HL-60 (cell line): ENCODE measurements at regions not wholly inside any gene's neighbourhood (a gene's known extent, or its start where the extent isn't known, plus 50 kb on each side); places are given as distances from the start of the nearest gene placed in this dataset.

ENCODE experiments used
- DNase-seq, 2 experiments: peaks; one replicate each; pipeline ENCODE4 v3.0.0-alpha.2; 2010 to 2020; ENCODE audit warnings: low read depth in 1 of 2, low spot score in 1 of 2
- H3K27ac ChIP-seq: fragments of 250-450 bp; sonication (Bioruptor Pico); replicated peaks from 2 replicates; pipeline ENCODE4 v1.5.1; 2020; ENCODE audit warnings: mild to moderate bottlenecking, moderate library complexity
- H3K27me3 ChIP-seq: fragments of 250-450 bp; sonication (Bioruptor Pico); 2 replicates; pipeline ENCODE4 v1.5.1; 2021; ENCODE audit warnings: mild to moderate bottlenecking, moderate library complexity; ENCODE audit not compliant: insufficient read depth, poor library complexity, severe bottlenecking
- H3K4me3 ChIP-seq: replicated peaks from 2 replicates; pipeline ENCODE4 v1.5.1; 2011; ENCODE audit warnings: mild to moderate bottlenecking, control low read depth, low read length; ENCODE audit not compliant: insufficient read depth
- GABPA ChIP-seq: IDR thresholded peaks from 2 replicates; pipeline ENCODE4 v1.6.1; 2012; ENCODE audit warnings: low read depth
- POLR2AphosphoS5 ChIP-seq: IDR thresholded peaks from 2 replicates; pipeline ENCODE4 v1.6.1; 2012; ENCODE audit warnings: low read depth
- SPI1 ChIP-seq: IDR thresholded peaks from 2 replicates; pipeline ENCODE4 v1.6.1; 2012; ENCODE audit warnings: low read depth, mild to moderate bottlenecking, borderline replicate concordance
- TF ChIP-seq, protein P1 (sequence below): IDR thresholded peaks from 2 replicates; pipeline ENCODE4 v1.6.1; 2012; ENCODE audit warnings: low read depth; ENCODE audit not compliant: insufficient replicate concordance
- TF ChIP-seq, protein P2 (sequence below): IDR thresholded peaks from one replicate; pipeline ENCODE4 v1.5.1; 2011; ENCODE audit warnings: low read length, control low read depth, inconsistent platforms; ENCODE audit not compliant: insufficient read depth

DNA sequence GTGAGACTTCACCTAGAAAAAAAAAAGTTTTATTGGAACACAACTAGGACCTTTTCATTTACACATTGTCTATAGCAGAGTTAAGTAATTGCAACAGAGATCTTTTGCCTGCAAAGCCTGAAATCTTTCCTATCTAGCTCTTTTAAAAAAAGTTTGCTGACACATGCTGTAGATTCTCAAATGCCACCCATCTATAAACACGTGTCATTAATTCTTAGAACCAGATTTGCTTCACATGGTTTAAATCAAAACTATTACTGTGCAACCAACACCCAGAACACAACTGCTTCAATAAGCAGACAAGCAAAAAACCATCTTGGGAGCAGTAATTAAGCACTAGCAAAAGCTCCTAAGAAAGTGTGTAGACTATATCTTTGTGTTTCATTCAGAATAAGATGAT, 55.0 kb downstream of the OXSM start:
- Histone ChIP-seq H3K27me3 (no peaks in the 10 kb centered on the region), H3K4me3 (no peak overlapping the region), H3K27ac (no peak overlapping the region)
- no peak for DNase-seq
- TF ChIP-seq, protein P1, sequence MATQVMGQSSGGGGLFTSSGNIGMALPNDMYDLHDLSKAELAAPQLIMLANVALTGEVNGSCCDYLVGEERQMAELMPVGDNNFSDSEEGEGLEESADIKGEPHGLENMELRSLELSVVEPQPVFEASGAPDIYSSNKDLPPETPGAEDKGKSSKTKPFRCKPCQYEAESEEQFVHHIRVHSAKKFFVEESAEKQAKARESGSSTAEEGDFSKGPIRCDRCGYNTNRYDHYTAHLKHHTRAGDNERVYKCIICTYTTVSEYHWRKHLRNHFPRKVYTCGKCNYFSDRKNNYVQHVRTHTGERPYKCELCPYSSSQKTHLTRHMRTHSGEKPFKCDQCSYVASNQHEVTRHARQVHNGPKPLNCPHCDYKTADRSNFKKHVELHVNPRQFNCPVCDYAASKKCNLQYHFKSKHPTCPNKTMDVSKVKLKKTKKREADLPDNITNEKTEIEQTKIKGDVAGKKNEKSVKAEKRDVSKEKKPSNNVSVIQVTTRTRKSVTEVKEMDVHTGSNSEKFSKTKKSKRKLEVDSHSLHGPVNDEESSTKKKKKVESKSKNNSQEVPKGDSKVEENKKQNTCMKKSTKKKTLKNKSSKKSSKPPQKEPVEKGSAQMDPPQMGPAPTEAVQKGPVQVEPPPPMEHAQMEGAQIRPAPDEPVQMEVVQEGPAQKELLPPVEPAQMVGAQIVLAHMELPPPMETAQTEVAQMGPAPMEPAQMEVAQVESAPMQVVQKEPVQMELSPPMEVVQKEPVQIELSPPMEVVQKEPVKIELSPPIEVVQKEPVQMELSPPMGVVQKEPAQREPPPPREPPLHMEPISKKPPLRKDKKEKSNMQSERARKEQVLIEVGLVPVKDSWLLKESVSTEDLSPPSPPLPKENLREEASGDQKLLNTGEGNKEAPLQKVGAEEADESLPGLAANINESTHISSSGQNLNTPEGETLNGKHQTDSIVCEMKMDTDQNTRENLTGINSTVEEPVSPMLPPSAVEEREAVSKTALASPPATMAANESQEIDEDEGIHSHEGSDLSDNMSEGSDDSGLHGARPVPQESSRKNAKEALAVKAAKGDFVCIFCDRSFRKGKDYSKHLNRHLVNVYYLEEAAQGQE, result no peak
- TF ChIP-seq, protein P2, sequence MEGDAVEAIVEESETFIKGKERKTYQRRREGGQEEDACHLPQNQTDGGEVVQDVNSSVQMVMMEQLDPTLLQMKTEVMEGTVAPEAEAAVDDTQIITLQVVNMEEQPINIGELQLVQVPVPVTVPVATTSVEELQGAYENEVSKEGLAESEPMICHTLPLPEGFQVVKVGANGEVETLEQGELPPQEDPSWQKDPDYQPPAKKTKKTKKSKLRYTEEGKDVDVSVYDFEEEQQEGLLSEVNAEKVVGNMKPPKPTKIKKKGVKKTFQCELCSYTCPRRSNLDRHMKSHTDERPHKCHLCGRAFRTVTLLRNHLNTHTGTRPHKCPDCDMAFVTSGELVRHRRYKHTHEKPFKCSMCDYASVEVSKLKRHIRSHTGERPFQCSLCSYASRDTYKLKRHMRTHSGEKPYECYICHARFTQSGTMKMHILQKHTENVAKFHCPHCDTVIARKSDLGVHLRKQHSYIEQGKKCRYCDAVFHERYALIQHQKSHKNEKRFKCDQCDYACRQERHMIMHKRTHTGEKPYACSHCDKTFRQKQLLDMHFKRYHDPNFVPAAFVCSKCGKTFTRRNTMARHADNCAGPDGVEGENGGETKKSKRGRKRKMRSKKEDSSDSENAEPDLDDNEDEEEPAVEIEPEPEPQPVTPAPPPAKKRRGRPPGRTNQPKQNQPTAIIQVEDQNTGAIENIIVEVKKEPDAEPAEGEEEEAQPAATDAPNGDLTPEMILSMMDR, result no peak

DNA sequence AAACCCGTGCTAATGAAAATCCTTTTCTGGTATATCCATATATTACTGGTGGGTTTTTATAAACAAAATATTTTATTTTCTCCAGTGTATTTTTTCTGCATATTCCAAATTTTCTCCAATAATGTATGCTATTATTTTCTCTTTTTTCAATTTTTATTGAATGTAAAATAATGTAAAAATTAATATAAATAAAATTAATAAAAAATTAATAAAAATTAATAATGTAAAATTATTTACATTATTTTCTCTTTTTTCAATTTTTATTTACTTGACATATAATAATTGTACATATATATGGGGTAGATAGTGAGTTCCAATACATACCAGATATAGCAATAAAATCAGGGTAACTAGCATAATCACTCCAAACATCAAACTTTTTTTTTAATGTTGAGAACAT, 56.4 kb downstream of the OXSM start:
- Histone ChIP-seq H3K4me3 (no peak overlapping the region), H3K27me3 (no peaks in the 10 kb centered on the region), H3K27ac (no peak overlapping the region)
- DNase-seq, result no peak
- TF ChIP-seq GABPA (no peak), POLR2AphosphoS5 (no peak), SPI1 (no peak)
- TF ChIP-seq, protein P1, result no peak
- TF ChIP-seq, protein P2, result no peak

DNA sequence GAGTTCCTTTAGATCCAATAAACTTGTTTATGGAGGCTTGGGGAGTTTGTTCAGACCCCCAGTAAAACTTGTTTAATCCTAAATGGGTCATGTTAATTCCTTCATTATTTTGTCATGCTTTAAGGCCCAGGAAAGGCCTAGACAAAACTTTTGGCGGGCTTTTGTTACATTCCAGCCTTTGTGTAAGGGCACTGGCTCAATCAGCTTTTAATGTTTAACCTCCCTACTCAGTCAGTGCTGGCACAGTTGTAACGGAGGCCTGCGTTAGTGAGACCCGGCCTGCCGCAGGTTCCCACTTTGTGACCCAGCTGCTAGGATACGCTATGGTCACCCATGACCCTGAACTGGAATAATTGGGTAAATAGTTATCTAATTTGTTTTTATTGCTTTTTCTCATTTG, 59.2 kb downstream of the OXSM start:
- DNase-seq, result no peak

More for the DNA sequence above, 59.2 kb downstream of the OXSM start:
- Histone ChIP-seq H3K27me3 (no peaks in the 10 kb centered on the region), H3K27ac (no peak overlapping the region), H3K4me3 (no peak overlapping the region)
- TF ChIP-seq SPI1 (no peak), POLR2AphosphoS5 (no peak), GABPA (no peak)
- TF ChIP-seq, protein P1, result no peak
- TF ChIP-seq, protein P2, result no peak
